Cardiac muscle cell (in vitro differentiated cells and primary cell): ENCODE measurements at regions not wholly inside any gene's neighbourhood (a gene's known extent, or its start where the extent isn't known, plus 50 kb on each side); places are given as distances from the start of the nearest gene placed in this dataset.
"Not testable (repeated sequence)": the region's sequence is repeated elsewhere in the genome, so short reads cannot be mapped to it uniquely, and the experiment has no call there.

Source experiments
- DNase-seq, 2 donors: peaks; one replicate each; pipeline versions ENCODE4 v3.0.0 to v3.0.0-alpha.2; 2010 to 2017; ENCODE audit warnings: low read depth in 1 of 2, low spot score in 1 of 2
- H3K27ac ChIP-seq: fragments of 200-600 bp; sonication (generic); 2 replicates; pipeline ENCODE4 v1.5.1; 2016
- H3K27me3 ChIP-seq: fragments of 200-600 bp; sonication (generic); 2 replicates; pipeline ENCODE4 v1.6.0; 2016; ENCODE audit warnings: control low read depth
- H3K36me3 ChIP-seq: fragments of 200-600 bp; sonication (generic); 2 replicates; pipeline ENCODE4 v1.5.1; 2016; ENCODE audit warnings: control low read depth
- H3K4me1 ChIP-seq: fragments of 200-600 bp; sonication (generic); 2 replicates; pipeline ENCODE4 v1.8.1; 2017; ENCODE audit warnings: low read depth, mild to moderate bottlenecking, mixed run types
- H3K4me3 ChIP-seq: fragments of 200-600 bp; sonication (generic); 2 replicates; pipeline ENCODE4 v1.5.1; 2016; ENCODE audit warnings: mild to moderate bottlenecking
- H3K9me3 ChIP-seq: fragments of 200-600 bp; sonication (generic); 2 replicates; pipeline ENCODE4 v1.5.1; 2017; ENCODE audit warnings: low read depth, mild to moderate bottlenecking, control low read depth
- TF ChIP-seq, protein P1 (sequence below): IDR thresholded peaks from 2 replicates; pipeline ENCODE4 v1.5.1; 2012; ENCODE audit warnings: low read depth, mild to moderate bottlenecking, low read length

DNA sequence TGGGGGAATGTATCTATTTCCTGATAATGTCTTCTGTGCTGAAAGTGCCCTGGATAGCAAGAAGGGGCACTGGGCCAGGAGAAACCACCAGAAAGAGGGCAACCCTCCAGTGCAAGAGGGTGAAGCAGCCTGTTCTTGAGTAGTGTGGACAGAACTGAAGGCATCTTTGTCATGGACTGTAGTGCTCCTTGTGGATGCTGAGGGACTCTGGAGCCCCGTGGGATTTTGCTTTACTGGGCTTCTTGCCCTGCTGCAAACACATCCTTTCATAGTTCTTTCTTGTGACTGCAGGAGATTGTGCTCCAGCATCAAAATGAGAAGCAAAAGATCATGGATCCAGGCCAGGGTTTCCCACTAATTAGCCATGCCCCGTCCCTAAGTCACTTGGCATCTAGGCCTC is 300.6 kb downstream of the ZNF326 start:
- no peaks in the 10 kb centered on the region for H3K27me3 ChIP-seq
- no peaks in the 10 kb centered on the region for H3K4me1 ChIP-seq
- no peak overlapping the region for H3K27ac ChIP-seq
- DNase-seq = no peak
- H3K9me3 ChIP-seq = no peaks in the 10 kb centered on the region
- H3K36me3 ChIP-seq = no peaks in the 10 kb centered on the region
- TF ChIP-seq, protein P1, sequence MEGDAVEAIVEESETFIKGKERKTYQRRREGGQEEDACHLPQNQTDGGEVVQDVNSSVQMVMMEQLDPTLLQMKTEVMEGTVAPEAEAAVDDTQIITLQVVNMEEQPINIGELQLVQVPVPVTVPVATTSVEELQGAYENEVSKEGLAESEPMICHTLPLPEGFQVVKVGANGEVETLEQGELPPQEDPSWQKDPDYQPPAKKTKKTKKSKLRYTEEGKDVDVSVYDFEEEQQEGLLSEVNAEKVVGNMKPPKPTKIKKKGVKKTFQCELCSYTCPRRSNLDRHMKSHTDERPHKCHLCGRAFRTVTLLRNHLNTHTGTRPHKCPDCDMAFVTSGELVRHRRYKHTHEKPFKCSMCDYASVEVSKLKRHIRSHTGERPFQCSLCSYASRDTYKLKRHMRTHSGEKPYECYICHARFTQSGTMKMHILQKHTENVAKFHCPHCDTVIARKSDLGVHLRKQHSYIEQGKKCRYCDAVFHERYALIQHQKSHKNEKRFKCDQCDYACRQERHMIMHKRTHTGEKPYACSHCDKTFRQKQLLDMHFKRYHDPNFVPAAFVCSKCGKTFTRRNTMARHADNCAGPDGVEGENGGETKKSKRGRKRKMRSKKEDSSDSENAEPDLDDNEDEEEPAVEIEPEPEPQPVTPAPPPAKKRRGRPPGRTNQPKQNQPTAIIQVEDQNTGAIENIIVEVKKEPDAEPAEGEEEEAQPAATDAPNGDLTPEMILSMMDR = no peak
- H3K4me3 ChIP-seq = no peak overlapping the region

DNA sequence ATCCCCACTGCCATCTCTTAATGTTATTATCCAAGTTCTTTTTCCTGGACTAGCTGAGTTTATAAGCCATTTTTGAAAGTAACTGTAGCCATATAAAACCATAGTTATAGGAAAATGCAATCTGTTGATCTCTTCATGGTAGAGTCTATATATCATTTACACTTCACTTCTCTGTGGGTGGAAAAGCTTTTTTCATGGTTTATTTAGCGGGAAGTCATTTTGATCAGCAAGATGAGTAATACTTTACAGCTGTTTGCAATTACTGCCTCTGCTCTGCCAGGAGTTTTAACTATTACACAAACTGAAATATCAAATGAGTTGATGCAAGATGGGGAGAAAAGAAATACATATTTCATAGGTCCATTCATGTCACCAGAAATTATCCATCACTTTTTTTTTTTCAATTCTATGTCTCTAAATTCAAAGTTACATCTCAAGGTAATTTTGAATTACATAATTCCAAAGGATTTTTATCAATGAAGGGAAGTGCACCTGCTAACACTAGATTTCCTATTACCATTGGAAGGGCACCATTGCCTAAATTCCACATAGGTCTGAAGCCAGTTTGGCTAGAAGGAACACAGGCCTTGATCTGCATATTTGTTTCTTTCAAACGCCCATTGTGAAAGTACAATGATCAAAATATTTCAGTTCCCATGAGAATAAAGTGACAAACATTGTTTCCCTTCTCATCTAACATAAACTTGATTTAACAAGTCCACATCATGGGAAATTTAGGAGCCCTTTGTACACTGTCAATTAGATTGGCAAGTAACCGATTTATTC is 296.7 kb downstream of the ZNF326 start:
- TF ChIP-seq, protein P1 = no peak
- Histone ChIP-seq H3K36me3 (no peaks in the 10 kb centered on the region), H3K27ac (no peak overlapping the region), H3K27me3 (no peaks in the 10 kb centered on the region), H3K4me1 (no peaks in the 10 kb centered on the region), H3K9me3 (no peaks in the 10 kb centered on the region), H3K4me3 (no peak overlapping the region)
- no peak for DNase-seq

DNA sequence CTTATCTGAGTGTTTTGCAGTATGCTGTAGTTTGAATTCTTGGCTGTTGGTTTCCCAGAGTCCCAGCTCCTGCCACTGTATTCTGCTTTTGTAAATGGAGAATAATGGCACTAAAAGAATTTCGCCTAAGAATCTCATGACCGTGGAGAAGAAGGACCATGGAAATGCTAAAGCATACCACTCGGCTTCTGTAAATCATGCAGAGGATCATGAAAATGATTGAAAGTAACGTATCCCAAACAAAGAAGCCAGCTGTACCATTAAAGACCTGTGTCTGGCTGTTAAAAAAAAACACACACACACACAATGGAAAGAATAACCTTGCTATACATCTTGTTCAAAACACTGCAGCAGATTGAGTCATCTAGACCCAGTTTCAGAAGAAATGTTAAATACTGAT is 287.9 kb downstream of the ZNF326 start:
- Histone ChIP-seq H3K9me3 (no peaks in the 10 kb centered on the region), H3K4me1 (no peaks in the 10 kb centered on the region), H3K27ac (no peak overlapping the region), H3K4me3 (no peak overlapping the region), H3K36me3 (no peaks in the 10 kb centered on the region), H3K27me3 (no peaks in the 10 kb centered on the region)
- TF ChIP-seq, protein P1 = no peak
- no peak for DNase-seq

DNA sequence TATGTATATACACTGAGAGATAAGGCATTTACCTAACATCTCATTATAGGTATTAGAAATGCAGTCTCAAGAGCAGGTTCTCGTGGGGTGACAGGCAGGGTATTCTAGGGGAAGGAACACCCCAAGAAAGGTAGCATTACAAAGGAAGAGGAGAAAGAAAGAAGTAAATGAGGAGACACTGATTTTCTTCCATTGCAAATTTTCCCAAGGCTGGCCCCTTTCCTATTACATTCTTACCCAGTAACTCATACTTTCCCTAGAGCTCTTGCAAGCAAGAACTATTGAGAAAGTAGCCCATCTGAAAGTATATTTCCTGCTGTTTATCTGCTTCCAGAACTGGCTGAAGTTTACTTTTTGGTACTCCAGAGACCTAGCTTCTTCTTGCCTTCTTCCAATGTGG is 287.0 kb downstream of the ZNF326 start:
- H3K4me3 ChIP-seq, H3K36me3 ChIP-seq, H3K9me3 ChIP-seq, H3K27me3 ChIP-seq, H3K4me1 ChIP-seq, DNase-seq, H3K27ac ChIP-seq: not testable (repeated sequence)

DNA sequence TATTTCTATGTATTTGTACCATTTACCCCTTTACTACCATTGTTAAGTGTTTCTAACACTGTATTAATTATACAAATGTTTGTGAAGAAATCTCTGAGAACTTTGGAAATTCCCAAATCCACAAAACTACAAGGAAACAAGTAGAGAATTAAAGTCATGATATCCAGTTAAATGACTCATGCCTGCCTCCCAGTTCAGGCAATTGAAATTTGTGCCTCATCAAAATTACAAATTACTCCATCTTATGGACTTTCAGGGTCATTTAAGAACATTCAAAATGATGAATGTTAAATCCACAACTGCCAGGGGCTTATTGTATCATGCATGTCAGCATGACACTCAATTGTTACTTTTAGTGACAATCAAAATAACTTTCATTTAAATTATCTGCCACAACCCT is 282.4 kb downstream of the ZNF326 start:
- no peak overlapping the region for H3K4me3 ChIP-seq
- H3K27ac ChIP-seq = no peak overlapping the region
- H3K9me3 ChIP-seq = no peaks in the 10 kb centered on the region
- no peak for DNase-seq
- no peaks in the 10 kb centered on the region for H3K36me3 ChIP-seq
- TF ChIP-seq, protein P1 = no peak
- H3K27me3 ChIP-seq = no peaks in the 10 kb centered on the region
- H3K4me1 ChIP-seq = no peaks in the 10 kb centered on the region

DNA sequence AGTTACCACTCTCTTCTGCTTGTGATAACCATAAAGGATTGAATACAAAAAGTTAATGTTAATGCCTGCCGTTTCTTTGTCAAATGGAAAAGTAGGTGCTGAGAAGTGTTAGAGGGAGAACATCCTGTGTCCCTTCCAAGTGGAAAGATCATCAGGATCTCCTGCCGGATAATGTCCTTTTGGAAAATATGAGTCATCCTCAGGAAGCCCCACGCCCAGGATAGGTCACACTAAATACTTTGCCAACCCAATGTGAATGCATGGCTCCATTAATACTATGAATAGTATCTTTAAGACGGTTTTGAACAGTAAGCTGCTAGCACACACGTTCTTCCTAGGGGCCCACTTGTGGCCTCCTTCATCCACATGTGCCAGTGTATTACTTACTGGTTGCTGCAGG is 279.5 kb downstream of the ZNF326 start:
- no peak overlapping the region for H3K27ac ChIP-seq
- H3K9me3 ChIP-seq = no peaks in the 10 kb centered on the region
- no peaks in the 10 kb centered on the region for H3K36me3 ChIP-seq
- H3K4me3 ChIP-seq = no peak overlapping the region
- H3K4me1 ChIP-seq = no peaks in the 10 kb centered on the region
- TF ChIP-seq, protein P1 = no peak
- H3K27me3 ChIP-seq = no peaks in the 10 kb centered on the region
- no peak for DNase-seq
